Nucleus accumbens (tissue), 56 donors: ENCODE measurements at regions not wholly inside any gene's neighbourhood (a gene's known extent, or its start where the extent isn't known, plus 50 kb on each side); places are given as distances from the start of the nearest gene placed in this dataset.
A peak's percentile ranks its signal among the peaks of the same experiment; 100 is the strongest.

Source experiments
- DNase-seq, 56 donors: peaks; one replicate each; lab custom pipeline; 2025; lab: John Stamatoyannopoulos, UW

- no peak for DNase-seq
Observed at GRCh38 chr5:167112556-167112955, 1178.9 kb upstream of the WWC1 start.

GRCh38 chr5:167122267-167122666 lies 1169.2 kb upstream of the WWC1 start:
- no peak for DNase-seq

GRCh38 chr5:167123126-167123525 lies 1168.3 kb upstream of the WWC1 start:
- DNase-seq = no peak

- DNase-seq = no peak
Observed at GRCh38 chr5:167128581-167128980, 1162.9 kb upstream of the WWC1 start.

- DNase-seq = no peak
Observed at GRCh38 chr5:167140548-167141291, 1150.7 kb upstream of the WWC1 start.

GRCh38 chr5:167143716-167144115 lies 1147.7 kb upstream of the WWC1 start:
- DNase-seq = no peak

- no peak for DNase-seq
Observed at GRCh38 chr5:167145841-167146240, 1145.6 kb upstream of the WWC1 start.

- DNase-seq = no peak
Observed at GRCh38 chr5:167147879-167148278, 1143.6 kb upstream of the WWC1 start.

GRCh38 chr5:167150661-167151060 lies 1140.8 kb upstream of the WWC1 start:
- DNase-seq = no peak

- DNase-seq = no peak
Observed at GRCh38 chr5:167152561-167152960, 1138.9 kb upstream of the WWC1 start.

GRCh38 chr5:167155387-167156005 lies 1135.9 kb upstream of the WWC1 start:
- no peak for DNase-seq

GRCh38 chr5:167156446-167156845 lies 1135.0 kb upstream of the WWC1 start:
- peak in 8 of 56 donors; percentile 2 to 23 (median 4) for DNase-seq

GRCh38 chr5:167158588-167158987 lies 1132.9 kb upstream of the WWC1 start:
- DNase-seq = no peak

- DNase-seq = no peak
Observed at GRCh38 chr5:167160388-167160787, 1131.1 kb upstream of the WWC1 start.

- DNase-seq = no peak
Observed at GRCh38 chr5:167166696-167167095, 1124.7 kb upstream of the WWC1 start.

GRCh38 chr5:167167191-167167795 lies 1124.2 kb upstream of the WWC1 start:
- DNase-seq = no peak

- no peak for DNase-seq
Observed at GRCh38 chr5:167168971-167169370, 1122.5 kb upstream of the WWC1 start.

- no peak for DNase-seq
Observed at GRCh38 chr5:167171056-167171455, 1120.4 kb upstream of the WWC1 start.

GRCh38 chr5:167177736-167178135 lies 1113.7 kb upstream of the WWC1 start:
- no peak for DNase-seq

GRCh38 chr5:167180906-167181305 lies 1110.5 kb upstream of the WWC1 start:
- DNase-seq = no peak

- no peak for DNase-seq
Observed at GRCh38 chr5:167205881-167206280, 1085.6 kb upstream of the WWC1 start.

GRCh38 chr5:167207081-167207480 lies 1084.4 kb upstream of the WWC1 start:
- DNase-seq = no peak
